ENCODE measurements at regions not wholly inside any gene's neighbourhood (a gene's known extent, or its start where the extent isn't known, plus 50 kb on each side); places are given as distances from the start of the nearest gene placed in this dataset.

- peaks cover 4% of the 10 kb centered on the region for H3K9me3 Mint-ChIP-seq
- H3K4me3 Mint-ChIP-seq: no peak overlapping the region
- H3K36me3 Mint-ChIP-seq: no peaks in the 10 kb centered on the region
- H3K27me3 Mint-ChIP-seq: no peaks in the 10 kb centered on the region
- DNase-seq: no peak
- CTCF ChIA-PET: no interaction called here
- H3K4me1 Mint-ChIP-seq: no peaks in the 10 kb centered on the region
- H3K27ac Mint-ChIP-seq: no peak overlapping the region
These were observed 508.2 kb downstream of the ACTL7B start for GRCh38 chr9:108347463-108348188.

DNA sequence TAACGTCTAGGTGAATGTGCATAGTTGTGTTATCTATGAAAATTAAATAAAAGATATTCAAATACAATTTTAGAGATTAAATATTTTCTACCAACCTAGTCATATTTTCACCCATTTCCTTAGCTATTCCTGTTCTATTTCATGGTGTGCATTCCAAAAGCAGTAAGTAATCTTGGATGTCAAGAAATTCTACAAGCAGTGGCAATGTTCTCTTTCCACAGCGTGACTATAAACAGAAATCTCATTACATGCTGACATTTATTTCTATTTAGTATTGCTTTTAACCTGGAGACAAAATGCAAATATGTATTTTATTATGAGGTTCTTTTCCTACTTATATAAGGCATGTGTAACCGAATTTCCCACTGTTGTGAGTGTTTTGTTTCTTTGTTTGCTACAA is 510.0 kb downstream of the ACTL7B start:
- Mint-ChIP-seq H3K36me3 (no peaks in the 10 kb centered on the region), H3K27me3 (no peaks in the 10 kb centered on the region), H3K4me3 (no peak overlapping the region), H3K27ac (no peak overlapping the region), H3K9me3 (peaks cover 3% of the 10 kb centered on the region), H3K4me1 (no peaks in the 10 kb centered on the region)
- CTCF ChIA-PET: no interaction called here
- no peak for DNase-seq

GRCh38 chr9:108339251-108339650 is 516.5 kb downstream of the ACTL7B start:
- CTCF ChIA-PET: no interaction called here
- H3K9me3 Mint-ChIP-seq: no peaks in the 10 kb centered on the region

GRCh38 chr9:108336575-108336974 is 519.2 kb downstream of the ACTL7B start:
- Mint-ChIP-seq H3K4me3 (no peak overlapping the region), H3K4me1 (no peaks in the 10 kb centered on the region), H3K27ac (no peak overlapping the region), H3K27me3 (no peaks in the 10 kb centered on the region), H3K9me3 (peaks cover 4% of the 10 kb centered on the region), H3K36me3 (no peaks in the 10 kb centered on the region)
- no peak for DNase-seq
- CTCF ChIA-PET: no interaction called here

More at GRCh38 chr9:108339251-108339650, 516.5 kb downstream of the ACTL7B start:
- no peaks in the 10 kb centered on the region for H3K36me3 Mint-ChIP-seq
- no peak overlapping the region for H3K27ac Mint-ChIP-seq
- no peaks in the 10 kb centered on the region for H3K4me1 Mint-ChIP-seq
- H3K27me3 Mint-ChIP-seq: no peaks in the 10 kb centered on the region
- no peak for DNase-seq
- H3K4me3 Mint-ChIP-seq: no peak overlapping the region

GRCh38 chr9:108333530-108333983 is 522.2 kb downstream of the ACTL7B start:
- Mint-ChIP-seq H3K27me3 (no peaks in the 10 kb centered on the region), H3K4me3 (no peak overlapping the region), H3K9me3 (peaks cover 11% of the 10 kb centered on the region), H3K36me3 (no peaks in the 10 kb centered on the region), H3K4me1 (no peaks in the 10 kb centered on the region), H3K27ac (no peak overlapping the region)
- no peak for DNase-seq
- CTCF ChIA-PET: no interaction called here

DNA sequence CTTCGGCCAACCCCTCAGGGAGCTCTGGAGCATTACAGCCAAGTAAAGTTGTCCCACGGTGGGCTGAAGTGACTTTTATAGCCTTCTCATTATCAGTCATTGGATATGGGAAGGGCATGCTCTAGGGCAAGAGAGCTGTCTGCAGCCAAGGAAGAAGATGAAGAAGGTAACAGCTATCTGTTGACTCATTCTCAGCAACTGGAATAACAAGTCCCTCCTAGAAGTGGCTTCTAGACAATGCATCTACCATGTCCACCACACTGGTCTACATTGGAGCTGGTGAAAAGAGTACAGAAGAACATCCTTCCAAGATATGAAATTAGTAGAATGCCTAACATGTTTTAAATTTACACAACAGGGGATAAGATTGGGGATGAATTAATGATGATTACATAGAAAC is 524.2 kb downstream of the ACTL7B start:
- no peak overlapping the region for H3K27ac Mint-ChIP-seq
- no peaks in the 10 kb centered on the region for H3K36me3 Mint-ChIP-seq
- no peaks in the 10 kb centered on the region for H3K4me1 Mint-ChIP-seq
- peaks cover 18% of the 10 kb centered on the region for H3K9me3 Mint-ChIP-seq
- CTCF ChIA-PET: no interaction called here
- H3K27me3 Mint-ChIP-seq: no peaks in the 10 kb centered on the region
- no peak overlapping the region for H3K4me3 Mint-ChIP-seq
- no peak for DNase-seq

- H3K27me3 Mint-ChIP-seq: no peaks in the 10 kb centered on the region
- no peak overlapping the region for H3K27ac Mint-ChIP-seq
- no peaks in the 10 kb centered on the region for H3K36me3 Mint-ChIP-seq
- no peak overlapping the region for H3K4me3 Mint-ChIP-seq
- peaks cover 15% of the 10 kb centered on the region for H3K9me3 Mint-ChIP-seq
- H3K4me1 Mint-ChIP-seq: no peaks in the 10 kb centered on the region
- CTCF ChIA-PET: no interaction called here
- no peak for DNase-seq
These were observed 530.4 kb downstream of the ACTL7B start for GRCh38 chr9:108325406-108325805.

DNA sequence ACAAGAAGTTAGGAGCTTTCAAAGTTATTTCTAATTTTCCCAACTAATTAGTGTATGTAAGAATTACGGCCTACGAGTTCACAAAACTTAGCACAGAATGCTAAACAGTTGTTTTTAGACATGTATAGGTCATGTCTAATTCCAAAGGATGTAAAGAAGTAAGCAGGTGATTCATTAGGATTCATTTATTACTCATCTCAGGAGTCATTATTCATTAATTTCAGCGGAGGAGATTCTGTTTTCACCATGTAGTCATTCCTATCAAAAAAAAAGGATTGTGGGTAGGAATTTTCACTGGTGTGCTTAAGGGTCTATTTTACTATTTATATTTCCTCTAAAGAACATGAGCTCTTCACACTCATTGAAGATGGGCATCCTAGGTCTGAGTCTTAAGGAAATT is 532.2 kb downstream of the ACTL7B start:
- Mint-ChIP-seq H3K4me3 (no peak overlapping the region), H3K36me3 (no peaks in the 10 kb centered on the region), H3K27me3 (no peaks in the 10 kb centered on the region), H3K4me1 (no peaks in the 10 kb centered on the region), H3K9me3 (peaks cover 13% of the 10 kb centered on the region), H3K27ac (no peak overlapping the region)
- DNase-seq: no peak
- CTCF ChIA-PET: no interaction called here

DNA sequence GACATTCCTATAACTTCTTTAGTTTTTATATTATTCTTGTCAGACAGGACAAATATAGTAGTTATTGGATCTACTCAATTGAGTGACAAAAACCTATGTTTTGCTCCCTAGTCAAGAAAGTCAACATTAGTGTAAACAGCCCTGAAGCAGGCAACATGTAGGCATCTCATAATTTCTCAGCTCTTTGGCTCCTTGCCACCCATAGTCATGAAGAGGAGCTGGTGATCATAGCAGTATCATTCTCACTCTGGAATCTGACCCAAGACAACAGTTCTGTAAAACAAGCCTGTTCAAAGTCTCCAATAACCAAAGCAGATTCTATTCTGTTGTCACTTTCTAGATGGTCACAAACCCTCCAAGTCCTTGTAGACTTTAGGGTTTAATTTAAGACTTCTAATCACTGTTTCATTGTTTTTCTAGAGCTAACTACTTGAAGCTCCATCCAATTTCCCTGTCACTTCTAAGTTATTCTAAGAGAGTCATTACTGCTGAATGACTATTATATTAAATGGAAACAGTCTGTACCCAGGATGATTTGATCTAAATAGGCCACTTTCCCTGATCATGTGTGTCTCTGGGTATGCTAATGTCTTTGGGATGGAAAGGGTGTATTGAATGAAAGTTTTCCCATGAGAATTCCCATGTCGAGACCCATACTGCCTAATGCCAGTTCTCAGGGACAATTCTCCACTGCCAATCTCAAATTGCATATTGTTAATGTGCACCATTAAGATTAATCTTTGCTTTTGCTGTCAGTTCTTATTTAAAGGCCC is 533.3 kb downstream of the ACTL7B start:
- Mint-ChIP-seq H3K27ac (no peak overlapping the region), H3K36me3 (no peaks in the 10 kb centered on the region), H3K4me1 (no peaks in the 10 kb centered on the region), H3K9me3 (peaks cover 10% of the 10 kb centered on the region), H3K27me3 (no peaks in the 10 kb centered on the region), H3K4me3 (no peak overlapping the region)
- DNase-seq: no peak
- CTCF ChIA-PET: no interaction called here

DNA sequence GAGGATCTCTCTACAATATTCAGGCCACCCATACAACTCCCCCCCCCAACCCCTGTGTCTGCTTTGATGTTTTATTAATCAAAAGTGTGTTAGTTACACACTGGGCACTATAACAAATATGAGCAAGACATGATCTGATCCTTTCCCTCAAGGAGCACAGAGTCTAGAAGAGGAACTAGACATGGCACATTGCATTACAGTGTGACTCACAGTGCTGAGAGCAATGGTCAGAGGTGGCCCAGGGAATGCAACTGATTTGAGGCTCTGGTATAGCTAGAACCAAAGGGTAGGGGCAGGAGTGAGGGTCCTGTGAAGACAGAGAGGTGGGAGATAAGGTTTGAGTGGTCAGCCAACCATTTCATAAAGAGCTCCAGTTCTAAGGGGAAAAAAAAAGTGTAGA is 539.2 kb downstream of the ACTL7B start:
- H3K27ac Mint-ChIP-seq: no peak overlapping the region
- no peaks in the 10 kb centered on the region for H3K27me3 Mint-ChIP-seq
- H3K4me3 Mint-ChIP-seq: no peak overlapping the region
- CTCF ChIA-PET: no interaction called here
- no peaks in the 10 kb centered on the region for H3K36me3 Mint-ChIP-seq
- no peak for DNase-seq
- peaks cover 3% of the 10 kb centered on the region for H3K9me3 Mint-ChIP-seq
- no peaks in the 10 kb centered on the region for H3K4me1 Mint-ChIP-seq

- H3K9me3 Mint-ChIP-seq: peaks cover 3% of the 10 kb centered on the region
- no peaks in the 10 kb centered on the region for H3K36me3 Mint-ChIP-seq
- H3K4me1 Mint-ChIP-seq: no peaks in the 10 kb centered on the region
- no peak overlapping the region for H3K4me3 Mint-ChIP-seq
- H3K27me3 Mint-ChIP-seq: no peaks in the 10 kb centered on the region
- CTCF ChIA-PET: no interaction called here
- no peak overlapping the region for H3K27ac Mint-ChIP-seq
- DNase-seq: no peak
These were observed 539.7 kb downstream of the ACTL7B start for GRCh38 chr9:108316066-108316465.

DNA sequence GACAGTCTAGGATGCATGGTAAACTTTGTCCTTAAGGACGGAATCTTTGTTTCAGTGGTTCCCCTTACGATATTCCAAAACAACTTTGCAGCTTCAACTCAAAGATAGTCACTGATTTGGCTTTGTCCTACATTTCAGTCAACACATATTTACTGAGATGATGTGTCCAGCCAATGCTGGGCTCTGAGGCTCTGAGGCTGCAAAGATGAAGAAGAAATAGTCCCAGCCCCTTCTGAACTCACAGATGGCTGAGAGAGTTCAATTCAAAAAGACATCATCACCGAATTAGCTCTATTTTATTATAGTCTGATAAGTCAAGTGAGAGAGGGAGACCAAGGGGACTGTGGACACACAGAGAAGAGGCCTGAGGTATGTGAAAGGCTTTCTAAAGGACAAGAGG is 544.0 kb downstream of the ACTL7B start:
- DNase-seq: no peak
- no peak overlapping the region for H3K4me3 Mint-ChIP-seq
- H3K4me1 Mint-ChIP-seq: no peaks in the 10 kb centered on the region
- no peaks in the 10 kb centered on the region for H3K9me3 Mint-ChIP-seq
- H3K27me3 Mint-ChIP-seq: no peaks in the 10 kb centered on the region
- H3K36me3 Mint-ChIP-seq: no peaks in the 10 kb centered on the region
- CTCF ChIA-PET: no interaction called here
- H3K27ac Mint-ChIP-seq: no peak overlapping the region

GRCh38 chr9:108310202-108310601 is 545.6 kb downstream of the ACTL7B start:
- Mint-ChIP-seq H3K27me3 (no peaks in the 10 kb centered on the region), H3K9me3 (no peaks in the 10 kb centered on the region), H3K27ac (no peak overlapping the region), H3K36me3 (no peaks in the 10 kb centered on the region), H3K4me1 (no peaks in the 10 kb centered on the region), H3K4me3 (no peak overlapping the region)
- CTCF ChIA-PET: no interaction called here
- no peak for DNase-seq

DNA sequence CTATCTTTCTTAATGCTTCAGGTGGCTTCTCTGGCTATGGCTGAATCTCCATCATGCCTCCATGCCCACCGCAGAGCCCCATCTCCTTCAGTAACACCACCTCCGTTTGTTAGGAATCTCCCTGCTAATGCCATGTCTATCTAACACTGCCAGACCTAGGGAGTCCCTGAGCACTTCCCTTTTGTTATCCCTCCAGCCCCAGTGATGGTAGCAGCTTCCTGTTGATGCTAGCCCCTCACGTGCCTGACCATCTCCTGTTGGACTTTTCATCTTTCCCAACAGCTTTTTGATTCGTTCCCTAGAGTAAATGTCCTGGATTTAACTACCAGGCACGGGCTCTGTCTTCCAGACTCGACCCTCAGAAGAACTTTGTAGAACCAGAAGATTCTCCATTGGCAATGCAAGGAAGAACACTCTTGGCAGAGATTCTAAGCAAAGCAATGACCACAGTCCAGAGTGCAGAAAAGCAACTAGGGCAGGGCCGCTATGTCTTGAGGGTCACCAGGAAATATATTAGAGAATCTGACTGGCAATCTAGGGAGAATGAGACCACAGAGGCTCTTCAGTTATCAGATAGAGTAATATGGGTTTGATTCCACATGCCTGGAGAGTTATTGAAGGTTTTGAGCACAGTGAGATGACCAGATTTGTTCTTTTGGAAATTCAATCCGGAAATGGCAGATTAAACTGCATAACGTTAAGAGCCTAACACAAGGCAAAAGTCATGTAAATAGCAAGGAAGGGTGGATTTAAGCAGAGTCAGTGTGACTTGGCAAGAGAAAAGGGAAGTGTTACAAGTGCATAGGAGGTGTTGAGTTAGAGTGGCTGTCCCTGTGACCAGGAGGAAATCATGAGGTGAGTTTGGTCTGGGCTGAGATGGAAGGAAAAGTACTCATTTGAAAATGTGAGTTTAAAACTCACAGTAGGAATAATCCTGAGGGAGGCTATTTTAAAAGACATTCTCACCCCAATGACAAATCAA is 555.2 kb downstream of the ACTL7B start:
- Mint-ChIP-seq H3K4me1 (no peaks in the 10 kb centered on the region), H3K9me3 (no peaks in the 10 kb centered on the region), H3K27ac (no peak overlapping the region), H3K27me3 (no peaks in the 10 kb centered on the region), H3K4me3 (no peak overlapping the region), H3K36me3 (no peaks in the 10 kb centered on the region)
- no peak for DNase-seq
- CTCF ChIA-PET: no interaction called here
